ENCODE measurements at regions not wholly inside any gene's neighbourhood (a gene's known extent, or its start where the extent isn't known, plus 50 kb on each side); places are given as distances from the start of the nearest gene placed in this dataset.

DNA sequence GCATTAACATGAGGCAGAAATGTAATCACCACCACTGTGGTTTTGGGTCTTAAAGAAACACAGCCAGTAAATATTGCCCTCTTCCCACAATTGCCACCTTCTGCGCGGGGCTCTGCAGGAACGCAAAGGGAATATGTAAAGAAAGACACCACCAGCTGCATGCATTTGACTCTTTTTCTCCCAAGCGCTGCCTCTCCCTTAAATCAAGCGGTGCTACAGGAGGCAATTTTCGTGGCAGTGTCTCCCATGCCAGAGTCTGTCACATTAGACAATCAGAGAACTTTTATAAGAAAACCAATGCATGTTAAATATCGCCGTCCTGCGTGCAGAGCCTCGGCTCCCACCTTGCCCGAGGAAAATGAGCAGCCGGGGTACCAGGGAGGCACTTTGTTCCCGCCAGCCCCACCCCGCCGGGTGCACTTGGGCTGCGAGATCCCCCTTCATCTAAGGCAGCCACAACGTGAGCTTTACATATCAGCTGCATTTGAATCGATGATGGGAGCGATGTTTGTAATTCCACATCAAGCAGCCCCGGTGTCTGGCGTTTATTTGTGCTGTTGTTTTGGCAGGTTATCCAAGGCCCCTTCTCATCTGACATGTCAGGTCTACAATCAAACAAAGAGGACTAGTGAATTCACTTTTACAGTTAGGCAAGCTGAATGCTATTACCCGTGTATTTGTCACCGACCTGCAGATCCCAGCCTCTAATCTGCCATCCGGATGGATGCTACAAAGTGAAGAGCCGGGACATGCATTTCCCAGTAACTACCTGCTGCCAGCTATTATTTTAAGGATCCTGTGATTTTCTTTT is 72.3 kb upstream of the MGMT start:
- TF ChIP-seq, protein P1, sequence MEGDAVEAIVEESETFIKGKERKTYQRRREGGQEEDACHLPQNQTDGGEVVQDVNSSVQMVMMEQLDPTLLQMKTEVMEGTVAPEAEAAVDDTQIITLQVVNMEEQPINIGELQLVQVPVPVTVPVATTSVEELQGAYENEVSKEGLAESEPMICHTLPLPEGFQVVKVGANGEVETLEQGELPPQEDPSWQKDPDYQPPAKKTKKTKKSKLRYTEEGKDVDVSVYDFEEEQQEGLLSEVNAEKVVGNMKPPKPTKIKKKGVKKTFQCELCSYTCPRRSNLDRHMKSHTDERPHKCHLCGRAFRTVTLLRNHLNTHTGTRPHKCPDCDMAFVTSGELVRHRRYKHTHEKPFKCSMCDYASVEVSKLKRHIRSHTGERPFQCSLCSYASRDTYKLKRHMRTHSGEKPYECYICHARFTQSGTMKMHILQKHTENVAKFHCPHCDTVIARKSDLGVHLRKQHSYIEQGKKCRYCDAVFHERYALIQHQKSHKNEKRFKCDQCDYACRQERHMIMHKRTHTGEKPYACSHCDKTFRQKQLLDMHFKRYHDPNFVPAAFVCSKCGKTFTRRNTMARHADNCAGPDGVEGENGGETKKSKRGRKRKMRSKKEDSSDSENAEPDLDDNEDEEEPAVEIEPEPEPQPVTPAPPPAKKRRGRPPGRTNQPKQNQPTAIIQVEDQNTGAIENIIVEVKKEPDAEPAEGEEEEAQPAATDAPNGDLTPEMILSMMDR (IDR thresholded peaks at IDR 0.05): no peak
- TF ChIP-seq POLR2A (IDR thresholded peaks at IDR 0.05): no peak
